Right lobe of liver (tissue), 4 donors: ENCODE measurements at regions not wholly inside any gene's neighbourhood (a gene's known extent, or its start where the extent isn't known, plus 50 kb on each side); places are given as distances from the start of the nearest gene placed in this dataset.

Experiments used
- POLR2A ChIP-seq: fragments of 450-650 bp; IDR thresholded peaks from one replicate; pipeline ENCODE4 v1.6.1; 2017; ENCODE audit warnings: antibody characterized with exemption, mild to moderate bottlenecking
- TF ChIP-seq, protein P1 (sequence below), 4 donors: fragments of 200-600 bp in 3 of 4; fragments of 450-650 bp in 1 of 4; IDR thresholded peaks; one replicate each; pipeline versions ENCODE4 v1.5.1 to v1.8.0; 2016 to 2022; ENCODE audit warnings: antibody characterized with exemption in 4 of 4, mild to moderate bottlenecking in 2 of 4
- donor health status: DM: no; HTN: no; CAD: no.
- donor health status: DM: no; HTN: no; CAD: no.
- donor health status: DM: no; HTN: yes; CAD: no.

- TF ChIP-seq POLR2A: no peak
- TF ChIP-seq, protein P1, sequence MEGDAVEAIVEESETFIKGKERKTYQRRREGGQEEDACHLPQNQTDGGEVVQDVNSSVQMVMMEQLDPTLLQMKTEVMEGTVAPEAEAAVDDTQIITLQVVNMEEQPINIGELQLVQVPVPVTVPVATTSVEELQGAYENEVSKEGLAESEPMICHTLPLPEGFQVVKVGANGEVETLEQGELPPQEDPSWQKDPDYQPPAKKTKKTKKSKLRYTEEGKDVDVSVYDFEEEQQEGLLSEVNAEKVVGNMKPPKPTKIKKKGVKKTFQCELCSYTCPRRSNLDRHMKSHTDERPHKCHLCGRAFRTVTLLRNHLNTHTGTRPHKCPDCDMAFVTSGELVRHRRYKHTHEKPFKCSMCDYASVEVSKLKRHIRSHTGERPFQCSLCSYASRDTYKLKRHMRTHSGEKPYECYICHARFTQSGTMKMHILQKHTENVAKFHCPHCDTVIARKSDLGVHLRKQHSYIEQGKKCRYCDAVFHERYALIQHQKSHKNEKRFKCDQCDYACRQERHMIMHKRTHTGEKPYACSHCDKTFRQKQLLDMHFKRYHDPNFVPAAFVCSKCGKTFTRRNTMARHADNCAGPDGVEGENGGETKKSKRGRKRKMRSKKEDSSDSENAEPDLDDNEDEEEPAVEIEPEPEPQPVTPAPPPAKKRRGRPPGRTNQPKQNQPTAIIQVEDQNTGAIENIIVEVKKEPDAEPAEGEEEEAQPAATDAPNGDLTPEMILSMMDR (IDR thresholded peaks at IDR 0.05): no peak
Observed at GRCh38 chr13:73819711-73820110, 314.5 kb downstream of the KLF12 start.
